GM19438 (cell line): ENCODE measurements at regions not wholly inside any gene's neighbourhood (a gene's known extent, or its start where the extent isn't known, plus 50 kb on each side); places are given as distances from the start of the nearest gene placed in this dataset.

Experiments
- ATAC-seq: cut with Tn5 transposase; IDR thresholded peaks from one replicate; pipeline ENCODE4 v1.9.1; 2021; ENCODE audit warnings: low read depth; ENCODE audit not compliant: unreplicated experiment

DNA sequence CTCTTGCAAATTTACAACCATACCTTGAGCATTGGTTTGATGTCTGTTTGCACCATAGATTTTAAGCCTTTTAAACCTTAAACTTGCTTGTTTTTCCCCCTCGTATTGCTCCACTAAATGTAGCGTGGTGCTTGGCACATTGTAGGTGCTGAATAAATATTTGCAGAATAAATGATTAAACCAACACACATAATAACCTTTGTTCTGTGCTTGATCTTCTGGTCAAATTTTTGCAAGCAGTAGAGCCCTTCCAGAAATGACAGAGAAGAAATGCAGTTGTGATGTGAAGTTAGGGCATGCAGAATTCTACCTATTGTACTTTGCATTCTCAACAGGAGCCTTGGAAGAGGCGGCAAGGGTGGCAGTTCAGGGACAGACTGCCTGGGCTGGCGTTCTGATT lies 394.4 kb upstream of the TBX3 start:
- no peak for ATAC-seq

DNA sequence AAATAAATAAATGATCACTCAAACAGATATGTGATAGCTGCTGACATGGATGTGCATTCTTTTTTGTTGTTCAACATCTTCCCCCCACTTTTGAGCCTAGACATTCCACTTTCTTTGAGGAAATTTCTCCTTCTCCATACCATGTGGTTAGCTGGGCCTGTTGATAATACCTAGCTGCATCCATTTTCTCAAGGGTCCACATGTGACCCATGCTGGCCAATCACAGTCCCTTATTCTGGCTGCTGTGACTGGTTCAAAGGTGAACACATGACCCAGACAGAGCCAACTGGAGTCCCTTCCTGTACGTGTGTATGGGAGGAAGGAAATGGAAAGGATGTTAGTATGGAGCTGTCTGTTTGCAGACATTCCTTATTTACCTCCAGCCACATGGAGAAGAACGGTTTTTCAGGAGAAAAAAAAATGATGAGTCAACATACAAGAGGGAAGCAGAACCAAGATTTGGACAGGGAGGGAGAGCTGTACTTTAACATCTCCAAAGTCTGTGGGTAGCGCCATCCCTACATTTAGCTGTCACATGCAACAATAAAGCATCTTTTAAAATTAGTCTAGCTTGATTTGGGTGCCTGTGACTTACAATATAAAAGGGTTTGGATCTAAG lies 391.7 kb upstream of the TBX3 start:
- ATAC-seq: no peak

DNA sequence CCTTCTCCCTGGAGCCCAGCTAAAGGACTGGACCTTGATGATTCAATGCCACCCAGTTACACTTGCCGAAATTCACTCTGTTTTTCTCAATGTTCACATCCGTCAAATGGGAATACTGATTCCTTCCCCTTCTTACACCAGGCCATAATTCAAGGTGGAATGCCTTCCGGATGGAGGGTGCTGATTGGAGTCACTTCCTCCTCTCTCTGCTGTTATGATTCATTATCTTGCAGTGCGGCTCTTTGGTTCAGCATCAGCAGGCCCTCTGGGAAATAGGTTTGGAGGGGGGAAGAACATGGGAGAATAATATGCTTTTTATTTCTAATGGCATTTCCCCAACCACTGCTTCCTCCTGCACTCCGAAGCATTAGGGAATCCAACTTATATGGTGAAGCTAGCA lies 390.6 kb upstream of the TBX3 start:
- ATAC-seq: no peak

DNA sequence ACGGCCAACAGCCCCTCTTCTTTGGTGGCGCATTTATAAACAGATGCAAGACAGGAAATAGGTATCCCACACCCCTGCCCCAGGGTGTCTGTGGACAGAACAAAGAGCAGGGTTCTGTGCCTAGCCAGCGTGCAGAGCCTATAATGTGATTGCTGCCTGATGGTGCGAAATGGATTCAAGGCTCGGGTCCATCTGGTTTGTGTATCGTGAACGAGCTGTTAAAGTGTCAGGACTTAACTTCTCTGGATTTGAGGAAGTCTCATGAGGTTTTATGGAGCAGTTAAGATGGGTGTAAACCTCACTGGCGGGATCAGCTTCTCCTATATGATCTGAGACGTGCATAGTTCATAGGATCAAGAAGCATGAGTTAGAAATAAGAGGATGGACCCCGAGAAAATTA lies 388.7 kb upstream of the TBX3 start:
- ATAC-seq: no peak

DNA sequence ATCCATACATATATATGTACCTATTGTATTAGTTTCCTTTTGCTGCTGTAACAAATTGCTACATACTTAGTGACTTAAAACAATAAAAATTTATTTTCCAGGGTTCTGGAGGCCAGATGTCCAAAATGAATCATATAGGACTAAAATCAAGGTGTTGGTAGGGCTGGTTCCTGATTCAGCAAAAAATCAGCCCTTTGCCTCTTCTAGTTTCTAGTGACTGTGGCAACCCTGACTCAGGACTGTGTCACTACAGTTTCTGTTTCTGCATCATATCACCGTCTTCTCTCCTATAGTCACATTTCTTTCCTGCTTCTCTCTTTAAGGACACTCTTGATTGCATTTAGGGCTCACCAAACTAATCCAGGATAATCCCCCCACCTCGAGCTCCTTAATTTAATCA lies 386.3 kb upstream of the TBX3 start:
- no peak for ATAC-seq

DNA sequence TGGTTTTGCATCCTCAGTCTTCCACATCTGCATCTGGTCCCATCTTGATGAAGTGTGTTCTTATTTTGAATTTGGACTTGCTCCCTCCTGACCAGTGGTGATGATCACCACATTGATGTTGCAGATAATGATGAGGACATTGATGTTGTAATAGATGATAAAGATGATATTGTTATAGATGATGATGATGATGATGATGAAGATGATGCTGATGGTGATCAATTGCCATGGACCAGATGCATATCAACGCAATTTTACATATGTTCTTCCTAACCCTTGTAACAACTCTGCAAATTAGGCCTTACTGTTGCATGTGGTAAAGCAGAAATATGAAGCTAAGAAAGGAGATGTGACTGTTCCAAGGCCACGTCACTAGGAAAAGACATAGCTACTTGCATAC lies 380.3 kb upstream of the TBX3 start:
- ATAC-seq: no peak

DNA sequence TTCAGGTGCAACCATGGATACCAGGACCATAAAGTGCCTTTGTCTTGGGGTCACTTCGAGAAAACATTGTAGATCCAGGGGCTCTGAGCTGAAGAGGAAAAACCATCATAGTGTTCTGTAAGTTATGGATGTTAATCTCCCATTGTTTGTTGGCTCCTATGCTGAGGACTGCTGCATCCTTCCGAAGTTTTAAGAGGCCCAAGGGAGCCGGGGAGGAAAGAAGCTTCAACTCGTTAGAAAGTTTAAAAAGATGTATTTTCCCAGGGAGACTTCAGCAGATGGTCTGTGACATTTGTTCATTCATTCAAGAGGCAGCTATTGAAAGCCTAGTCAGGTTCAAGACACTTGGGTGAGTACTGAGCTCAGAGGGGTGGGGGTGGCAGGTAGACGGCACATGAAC lies 378.8 kb upstream of the TBX3 start:
- ATAC-seq: no peak

DNA sequence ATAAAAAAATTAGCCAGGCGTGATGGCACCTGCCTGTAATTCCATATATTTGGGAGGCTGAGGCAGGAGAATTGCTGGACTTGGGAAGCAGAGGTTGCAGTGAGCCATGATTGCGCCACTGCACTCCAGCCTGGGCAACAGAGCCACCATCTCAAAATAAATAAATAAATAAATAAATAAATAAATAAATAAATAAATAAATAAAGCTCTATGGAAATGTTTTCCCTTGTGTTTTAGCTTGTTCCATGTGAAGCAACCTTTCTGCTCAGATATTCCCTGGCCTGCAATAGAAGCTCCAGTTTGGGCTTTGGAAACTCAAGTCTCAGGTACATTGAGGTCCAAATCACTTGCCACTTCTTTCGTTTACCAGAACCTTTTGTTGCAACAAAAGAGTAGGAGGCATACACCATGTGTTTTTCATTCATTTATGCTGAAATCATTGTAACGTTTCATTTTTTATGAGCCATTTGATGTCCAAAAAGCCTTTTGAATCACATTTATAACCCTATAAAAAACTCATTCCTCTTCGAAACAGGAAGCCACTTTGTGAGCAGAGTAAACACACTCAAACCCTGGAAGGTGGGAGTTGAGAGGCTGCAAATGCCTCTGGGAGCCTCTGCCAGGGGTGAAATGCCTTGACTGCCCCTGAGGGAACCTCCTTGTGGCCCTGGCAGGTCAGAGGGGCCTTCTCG lies 376.6 kb upstream of the TBX3 start:
- no peak for ATAC-seq

DNA sequence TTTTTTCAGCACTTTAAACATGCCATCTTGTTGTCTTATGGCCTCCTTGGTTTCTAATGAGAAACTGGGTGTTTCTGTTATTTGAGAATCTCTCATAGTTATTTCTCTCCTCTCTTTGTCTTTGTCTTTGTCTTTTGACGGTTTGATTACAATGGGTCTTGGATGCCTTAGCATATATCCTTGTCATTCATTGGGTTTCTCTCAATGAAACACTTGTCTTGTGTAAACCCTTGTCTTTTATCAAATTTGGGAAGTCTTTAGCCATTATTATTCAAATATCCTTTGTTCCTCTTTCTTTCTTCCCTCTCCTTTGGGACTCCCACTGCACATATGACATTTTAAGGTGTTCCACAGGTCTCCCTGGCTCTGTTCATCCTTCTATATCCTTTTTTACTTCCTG lies 373.5 kb upstream of the TBX3 start:
- no peak for ATAC-seq

DNA sequence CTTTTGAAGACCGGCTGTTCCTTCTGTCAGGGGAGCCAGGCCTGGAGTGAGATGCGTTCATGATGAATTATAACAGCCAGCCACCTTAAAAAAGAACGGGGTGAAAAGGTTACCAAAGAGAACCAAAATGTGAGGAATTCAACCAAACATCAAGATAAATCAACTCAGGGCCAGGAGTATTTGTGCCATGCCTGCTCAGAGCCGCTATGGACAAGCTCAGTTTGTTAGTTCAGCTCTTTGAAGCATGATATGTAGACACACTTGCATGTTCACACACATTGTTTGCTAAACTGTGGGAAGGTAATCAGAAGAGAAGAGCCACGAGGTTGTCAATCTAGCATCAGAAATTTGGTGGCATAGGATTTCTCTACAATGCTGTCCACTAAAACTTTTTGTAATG lies 367.4 kb upstream of the TBX3 start:
- no peak for ATAC-seq

DNA sequence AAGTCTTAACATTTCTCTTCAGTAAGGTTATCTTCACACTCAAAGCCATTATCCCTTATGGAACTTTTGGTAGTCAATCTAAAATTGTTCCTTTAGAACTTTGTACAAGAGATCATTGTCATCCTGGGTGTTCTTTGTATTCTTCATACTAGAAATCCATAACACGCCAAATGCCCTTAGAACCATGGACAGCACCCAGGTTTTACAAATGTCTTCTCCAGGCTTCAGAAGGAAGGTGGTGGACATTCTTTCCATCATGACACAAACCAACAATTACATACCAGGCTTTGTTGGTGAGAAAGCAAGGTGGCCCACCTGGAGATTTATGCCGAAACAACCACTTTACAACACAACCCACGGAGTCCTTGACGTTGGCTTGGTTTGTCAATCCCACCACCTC lies 365.6 kb upstream of the TBX3 start:
- no peak for ATAC-seq

DNA sequence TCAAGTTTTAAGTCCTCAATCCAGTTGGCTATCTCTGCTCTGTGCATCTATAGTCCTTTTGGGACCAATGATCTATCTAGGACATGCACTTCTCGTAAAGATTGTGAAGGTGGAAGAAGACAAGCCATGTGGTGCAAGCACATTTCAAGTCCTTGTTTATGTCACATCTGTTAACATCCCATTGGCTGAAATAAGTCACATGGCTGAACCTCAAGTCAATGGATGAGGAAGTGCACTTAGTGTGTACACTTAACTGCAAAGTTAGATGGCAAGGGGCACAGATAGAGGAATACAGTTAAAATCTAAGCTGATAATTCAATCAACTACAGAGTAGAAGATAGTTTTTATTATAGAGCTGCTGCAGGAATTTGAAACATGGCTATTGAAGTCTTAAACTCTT lies 362.8 kb upstream of the TBX3 start:
- no peak for ATAC-seq

DNA sequence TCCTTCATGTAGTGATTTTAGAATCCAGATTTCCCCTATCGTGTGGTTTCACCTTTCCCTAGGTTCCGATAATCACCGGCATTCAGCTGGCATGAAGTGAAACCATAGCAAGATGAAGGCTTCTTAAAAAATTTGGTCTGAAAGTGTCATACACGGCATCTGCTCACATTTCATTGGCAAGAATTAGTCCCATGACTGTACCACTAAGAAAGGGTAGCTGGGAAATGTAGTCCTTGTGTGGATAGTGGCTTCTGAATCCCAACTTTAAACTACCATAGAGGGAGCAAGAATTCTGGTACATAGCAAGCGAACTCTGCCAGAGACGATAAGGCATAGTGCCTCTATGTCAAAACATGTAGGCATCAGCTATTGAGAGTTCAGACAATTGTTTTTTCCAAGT lies 360.1 kb upstream of the TBX3 start:
- ATAC-seq: no peak

DNA sequence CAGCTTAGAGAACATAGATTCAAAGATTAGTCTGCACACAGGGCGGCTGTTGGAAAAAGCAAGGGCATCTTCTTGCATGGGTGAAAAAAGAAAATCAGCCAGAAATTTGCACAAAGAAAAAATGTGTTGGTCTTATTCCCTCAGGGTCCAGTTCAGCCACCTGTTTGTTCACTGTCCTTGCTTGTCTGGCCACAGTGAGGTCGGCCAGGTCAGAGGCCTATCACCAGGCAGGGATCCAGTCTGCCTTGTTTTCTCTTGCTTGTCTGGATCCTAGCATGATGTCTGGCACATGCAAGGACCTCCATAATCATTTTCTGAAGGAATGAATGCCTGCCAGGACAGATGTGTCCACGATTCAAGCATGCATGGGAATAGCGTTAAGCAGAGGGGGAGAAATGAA lies 359.1 kb upstream of the TBX3 start:
- ATAC-seq: no peak

DNA sequence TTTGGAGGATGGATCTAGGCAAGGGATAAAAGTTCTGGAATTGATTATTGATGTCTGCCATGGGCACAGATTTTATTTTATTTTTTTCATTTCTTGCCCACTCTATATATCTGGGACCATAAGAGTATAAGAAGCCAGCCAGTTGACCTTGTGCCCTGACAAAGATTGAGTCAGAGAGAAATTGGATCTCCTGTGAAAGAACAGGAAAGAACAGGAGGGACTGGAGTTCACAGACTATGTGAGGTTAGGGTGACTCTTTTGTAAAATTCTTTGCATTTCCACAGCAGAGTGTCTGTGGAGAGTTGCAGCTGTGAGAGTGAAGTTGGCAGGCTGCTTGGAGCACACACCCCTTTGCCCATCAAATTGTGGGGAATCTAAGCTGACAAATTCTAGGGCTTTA lies 358.4 kb upstream of the TBX3 start:
- no peak for ATAC-seq

DNA sequence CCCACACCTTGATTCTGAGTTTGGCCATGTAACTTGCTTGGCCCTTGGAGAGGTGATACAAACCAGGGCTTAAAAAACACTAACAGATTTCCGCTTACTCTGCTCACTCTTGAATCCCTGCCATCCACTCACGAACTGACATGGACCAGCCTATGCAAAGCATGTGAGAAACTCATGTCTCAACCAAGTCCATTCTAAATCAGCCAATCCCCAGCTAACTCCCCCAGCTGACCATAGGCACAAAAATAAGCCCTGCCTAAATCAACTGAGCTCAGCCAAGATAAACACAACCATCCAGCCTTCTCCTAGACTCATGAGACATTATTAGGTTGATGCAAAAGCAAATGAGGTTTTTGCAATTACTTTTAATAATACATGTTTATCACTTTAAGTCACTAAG lies 353.9 kb upstream of the TBX3 start:
- ATAC-seq: no peak

DNA sequence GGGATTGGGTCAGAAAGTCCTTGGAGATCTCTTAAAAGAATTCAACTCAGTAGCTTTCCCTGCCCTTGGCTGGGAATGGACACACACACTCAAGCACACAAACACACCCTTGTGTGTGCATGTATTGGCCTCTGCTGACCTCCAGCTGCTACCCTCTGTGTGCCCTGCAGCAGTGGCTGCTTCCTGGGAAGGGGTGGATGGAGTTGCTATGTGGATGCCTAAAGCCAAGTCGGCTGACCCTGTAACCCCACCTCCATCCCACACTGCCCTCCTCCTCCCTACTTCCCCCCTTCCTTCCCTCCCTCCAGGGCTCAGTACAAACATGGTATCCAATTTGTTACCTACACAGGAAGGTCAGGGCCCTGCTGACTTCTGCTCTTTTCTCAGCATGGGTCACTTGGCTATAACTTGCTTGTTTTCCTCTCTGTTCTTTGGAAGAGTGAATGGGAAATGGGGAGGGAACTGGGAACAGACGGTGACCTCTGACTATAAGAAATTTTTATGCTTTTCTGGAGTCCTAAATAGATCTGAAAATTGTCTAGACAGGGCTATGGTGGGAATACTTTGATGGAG lies 351.6 kb upstream of the TBX3 start:
- ATAC-seq: no peak

DNA sequence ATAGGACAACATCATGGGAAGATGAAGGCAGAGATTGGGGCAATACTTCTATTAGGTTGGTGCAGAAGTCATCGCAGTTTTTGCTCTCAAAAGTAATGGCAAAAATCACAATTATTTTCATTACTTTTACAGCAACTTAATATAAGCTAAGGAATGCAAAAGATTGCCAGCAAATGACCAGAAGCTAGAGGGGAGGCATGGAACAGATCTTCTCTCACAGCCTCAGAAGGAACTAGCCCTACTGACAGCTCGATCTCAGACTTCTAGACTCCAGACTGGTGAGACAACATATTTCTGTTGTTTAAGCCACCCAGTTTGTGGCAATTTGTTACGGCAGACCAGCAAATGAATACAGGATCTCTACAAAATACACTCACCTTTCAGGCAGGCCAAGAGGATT lies 348.5 kb upstream of the TBX3 start:
- no peak for ATAC-seq

DNA sequence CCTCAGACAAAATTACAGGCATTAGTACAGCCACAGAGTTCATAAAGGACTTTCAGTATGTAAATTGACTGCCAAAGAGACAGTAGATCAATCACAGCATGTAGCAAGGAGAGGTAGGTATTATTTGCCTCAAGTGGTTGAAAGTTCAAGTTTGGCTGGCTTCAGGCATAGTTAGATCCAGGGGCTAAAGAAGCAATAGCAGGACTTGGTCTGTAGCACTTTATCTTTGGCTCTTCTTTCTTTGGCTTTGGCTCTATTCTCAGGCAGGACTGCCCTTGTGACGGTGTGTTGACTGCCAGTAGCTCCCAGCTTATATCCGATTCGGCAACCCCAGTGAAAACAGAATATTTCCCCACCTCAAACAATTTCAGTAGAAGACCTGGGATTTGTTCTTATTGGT lies 346.0 kb upstream of the TBX3 start:
- no peak for ATAC-seq

DNA sequence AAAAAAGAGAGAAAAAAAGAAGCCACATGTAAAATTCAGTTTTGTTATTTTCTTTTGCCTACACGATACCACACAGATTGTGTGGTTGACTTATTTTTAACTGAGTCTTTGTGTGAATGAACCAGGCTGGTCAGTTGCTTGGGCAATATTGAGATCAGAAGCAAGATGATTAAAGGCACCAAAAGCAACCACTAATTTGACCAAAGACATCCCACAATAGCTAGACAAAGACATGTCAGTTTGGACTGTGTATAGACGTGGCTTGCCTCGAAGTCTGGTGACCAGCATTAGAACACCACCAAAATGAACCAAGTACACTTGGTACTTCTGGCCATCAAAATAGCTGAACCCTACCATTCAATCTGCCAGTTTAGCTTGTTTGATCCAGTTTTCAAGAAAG lies 340.6 kb upstream of the TBX3 start:
- no peak for ATAC-seq

DNA sequence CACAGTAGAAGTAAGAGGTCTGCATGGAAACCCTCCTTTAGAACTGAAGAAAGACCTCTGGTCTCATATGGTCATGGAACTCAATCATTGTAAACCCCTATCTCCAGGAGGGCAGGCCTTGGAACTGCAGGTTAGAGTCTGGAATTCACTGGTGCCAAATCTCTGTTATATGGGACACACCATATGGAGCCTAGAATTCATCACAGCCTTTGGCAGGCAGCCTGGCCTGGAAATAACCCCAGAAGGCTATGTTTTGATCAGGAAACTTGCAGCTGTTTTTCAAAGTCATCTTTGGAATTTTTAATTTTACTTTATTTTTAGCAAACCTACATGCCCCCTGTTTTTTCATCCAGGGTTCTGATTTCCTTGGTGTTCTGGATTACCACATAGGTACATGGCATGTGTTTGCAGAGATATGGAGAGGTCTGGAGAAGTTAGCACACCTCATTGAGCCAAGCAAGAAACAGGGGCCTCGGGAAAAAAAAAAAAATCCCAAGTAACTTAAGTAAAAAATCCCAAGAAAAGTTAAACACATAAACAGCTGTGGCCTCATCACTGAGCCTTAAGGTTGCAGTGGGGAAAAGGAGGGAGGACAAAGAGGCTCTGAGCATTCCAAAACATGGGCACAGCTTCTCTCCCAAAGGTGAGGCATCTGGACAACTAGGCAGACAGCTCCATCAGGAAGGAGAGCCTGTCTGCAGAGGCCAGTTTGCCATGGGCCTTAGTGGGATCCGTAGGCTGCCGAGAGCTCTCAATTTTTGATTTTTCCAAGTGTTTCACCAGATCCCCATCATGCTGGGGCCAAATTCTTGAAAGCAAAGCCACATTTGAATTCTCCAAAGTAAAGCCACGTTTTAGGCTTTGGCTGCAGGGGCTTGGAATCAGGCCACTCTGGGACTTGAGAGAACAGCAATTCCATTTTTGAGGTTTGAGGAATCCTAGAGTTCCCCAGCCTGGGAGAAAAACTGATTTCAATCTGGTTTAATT lies 339.6 kb upstream of the TBX3 start:
- no peak for ATAC-seq
